Stromal cell of bone marrow (primary cell): ENCODE measurements at regions not wholly inside any gene's neighbourhood (a gene's known extent, or its start where the extent isn't known, plus 50 kb on each side); places are given as distances from the start of the nearest gene placed in this dataset.
A peak's percentile ranks its signal among the peaks of the same experiment; 100 is the strongest.
"Not testable (repeated sequence)": the region's sequence is repeated elsewhere in the genome, so short reads cannot be mapped to it uniquely, and the experiment has no call there.

Experiments
- DNase-seq: peaks from one replicate; pipeline ENCODE4 v3.0.0-alpha.2; 2012; ENCODE audit warnings: low read depth

DNA sequence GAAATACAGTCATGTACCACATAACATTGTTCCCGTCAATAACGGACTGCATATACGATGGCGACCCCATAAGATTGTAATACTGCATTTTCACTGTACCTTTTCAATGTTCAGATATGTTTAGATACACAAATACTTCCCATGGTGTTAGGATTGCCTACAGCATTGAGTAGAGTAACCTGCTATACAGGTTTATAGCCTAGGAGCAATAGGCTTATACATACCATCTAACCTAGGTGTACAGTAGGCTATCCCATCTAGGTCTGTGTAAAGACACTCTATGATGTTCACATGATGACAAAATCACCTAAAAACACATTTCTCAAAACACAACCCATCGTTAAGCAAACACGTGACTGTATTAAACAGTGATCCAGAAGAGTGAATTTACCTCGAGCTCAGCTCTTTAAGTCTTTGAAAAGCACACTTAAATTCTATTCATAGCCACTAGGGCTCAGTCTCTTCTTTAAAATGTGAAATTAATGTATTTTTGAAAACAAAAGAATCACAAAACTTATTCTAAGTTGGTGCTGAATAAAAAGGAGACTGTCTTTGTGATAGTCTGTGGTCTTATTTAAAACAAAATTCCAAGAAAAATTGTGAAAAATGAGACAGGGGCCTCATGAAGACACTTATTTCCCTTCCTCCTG, 239.1 kb upstream of the ARID2 start:
- no peak for DNase-seq

DNA sequence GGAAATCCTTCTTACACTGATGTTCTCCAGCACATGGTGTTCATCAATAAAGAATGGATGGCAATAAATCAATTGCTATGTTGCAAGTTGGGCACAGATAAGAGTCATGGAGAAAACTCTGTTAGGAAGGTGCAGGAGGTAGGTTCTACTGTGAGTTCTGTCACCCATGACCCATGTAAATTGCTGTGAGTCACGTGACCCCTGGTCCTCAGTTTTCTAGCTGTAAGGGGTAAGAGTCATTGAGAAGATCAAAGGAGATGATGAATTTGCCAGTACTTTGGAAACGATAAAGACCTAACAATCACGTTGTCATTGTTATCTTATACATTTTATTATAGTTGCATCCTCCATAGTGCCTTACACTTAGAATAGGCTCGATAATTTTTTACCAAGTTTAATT, 235.2 kb upstream of the ARID2 start:
- DNase-seq, result no peak

DNA sequence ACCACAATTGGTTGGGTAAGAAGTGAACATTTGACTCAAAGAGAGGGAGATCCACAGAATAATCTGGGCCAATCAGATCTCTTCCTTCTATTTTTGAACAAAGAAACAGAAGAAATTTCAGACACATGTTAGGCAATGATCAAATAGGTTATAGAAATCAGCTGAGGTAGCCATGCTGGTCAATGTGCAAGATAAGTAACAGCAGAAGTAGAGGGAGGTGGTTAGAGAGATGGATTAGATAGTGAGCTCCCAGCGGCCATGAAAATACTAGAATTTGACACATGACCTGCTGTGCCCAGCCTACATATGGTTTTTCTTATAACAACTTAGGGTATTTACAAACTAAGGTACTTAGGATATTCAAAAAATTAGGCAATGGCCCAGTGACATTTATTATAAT, 230.9 kb upstream of the ARID2 start:
- DNase-seq, result no peak

DNA sequence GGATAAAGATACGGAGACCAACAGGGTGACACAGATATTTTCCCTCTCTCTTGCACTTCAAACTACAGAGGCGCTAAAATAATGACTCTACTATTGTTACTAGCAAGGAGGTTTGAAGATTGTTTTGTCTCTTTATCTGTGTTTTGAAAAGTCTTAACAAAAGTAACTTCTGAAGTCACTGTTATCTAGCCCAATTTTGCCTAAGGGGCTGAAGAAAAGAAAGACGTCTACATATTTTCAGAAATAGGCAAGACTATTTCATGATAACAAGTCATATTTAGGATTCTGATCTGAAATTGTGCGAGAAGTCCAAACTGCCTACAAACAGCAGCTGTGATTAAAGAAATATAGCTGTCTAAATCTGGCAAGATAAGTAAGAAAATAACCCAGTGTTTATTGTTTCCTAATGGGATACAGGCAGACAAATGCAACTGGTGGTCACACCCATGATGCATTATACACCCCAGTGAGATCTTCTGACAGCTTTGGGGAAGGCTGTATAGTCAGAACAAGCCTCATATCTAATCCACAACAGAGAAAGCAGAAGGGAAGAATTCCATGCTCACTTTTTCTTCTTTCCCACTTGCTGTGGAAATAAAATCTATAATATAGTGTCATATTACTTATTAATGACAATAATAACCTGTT, 226.9 kb upstream of the ARID2 start:
- no peak for DNase-seq

DNA sequence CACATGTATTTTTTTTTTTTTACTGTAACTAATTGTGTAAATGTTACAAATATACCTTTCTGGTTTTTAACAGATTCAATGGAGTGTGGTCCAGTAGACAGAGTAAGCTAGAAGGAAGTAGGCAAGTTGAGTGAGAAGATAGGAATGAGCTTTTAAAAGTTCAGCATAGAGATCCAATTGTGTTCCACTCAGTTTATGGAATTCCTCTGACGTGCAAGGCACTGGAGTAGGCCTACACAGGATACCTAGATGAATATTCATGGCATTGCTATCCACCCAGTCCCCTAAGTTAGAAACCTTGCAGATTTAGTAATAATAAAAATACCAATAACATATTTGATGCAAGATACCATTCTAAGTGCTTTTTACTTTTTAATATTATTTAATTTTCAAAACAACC, 225.6 kb upstream of the ARID2 start:
- no peak for DNase-seq

DNA sequence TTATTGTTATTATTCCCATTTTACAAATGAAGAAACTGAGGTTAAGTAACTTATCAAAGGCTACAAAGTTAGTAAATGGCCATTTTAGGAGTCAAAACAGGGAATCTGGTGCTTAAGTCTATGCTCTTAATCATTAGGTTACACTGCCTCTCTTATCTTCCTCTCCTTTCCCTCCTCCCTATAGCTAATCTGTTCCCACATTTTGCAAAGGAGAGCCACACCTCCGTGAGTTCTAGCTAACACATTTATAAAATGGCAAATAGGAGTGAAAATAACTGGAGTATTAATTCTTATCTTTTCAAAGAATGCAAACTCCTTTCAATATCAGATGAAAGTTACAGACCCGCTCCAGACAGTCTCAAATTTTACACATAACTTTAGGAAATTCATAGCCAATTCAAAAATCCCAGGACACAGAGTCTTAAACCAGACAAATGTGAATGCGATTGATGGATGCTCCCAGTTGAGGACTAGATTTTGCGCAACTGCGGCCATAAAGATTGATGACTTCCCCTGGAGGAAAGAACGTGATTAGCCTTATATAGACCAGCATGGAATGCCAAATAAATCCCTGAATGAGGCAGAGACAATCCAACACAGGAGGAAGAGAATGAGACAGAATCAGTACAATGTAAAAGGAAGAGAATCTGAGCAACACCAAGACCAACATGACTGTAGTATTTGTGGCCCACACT, 225.0 kb upstream of the ARID2 start:
- DNase-seq, result no peak

DNA sequence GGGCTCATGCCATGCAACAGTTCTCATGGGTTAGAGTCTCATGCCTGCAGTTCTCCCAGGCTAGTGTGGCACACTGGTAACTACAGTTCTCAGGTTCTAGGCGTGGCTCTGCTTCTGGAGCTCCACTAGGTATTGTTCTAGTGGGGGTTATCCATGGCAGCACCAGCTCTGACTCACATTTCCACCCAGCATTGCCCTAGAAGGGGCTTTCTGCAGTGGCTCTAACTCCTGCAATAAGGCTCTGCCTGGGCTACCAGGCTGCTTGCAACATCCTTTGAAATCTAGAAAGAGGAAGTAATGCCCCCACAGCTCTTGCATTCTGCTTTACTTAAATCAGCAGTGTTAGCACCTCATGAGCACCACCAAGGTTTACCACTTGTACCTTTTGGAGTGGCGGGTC, 220.3 kb upstream of the ARID2 start:
- DNase-seq, result no peak

DNA sequence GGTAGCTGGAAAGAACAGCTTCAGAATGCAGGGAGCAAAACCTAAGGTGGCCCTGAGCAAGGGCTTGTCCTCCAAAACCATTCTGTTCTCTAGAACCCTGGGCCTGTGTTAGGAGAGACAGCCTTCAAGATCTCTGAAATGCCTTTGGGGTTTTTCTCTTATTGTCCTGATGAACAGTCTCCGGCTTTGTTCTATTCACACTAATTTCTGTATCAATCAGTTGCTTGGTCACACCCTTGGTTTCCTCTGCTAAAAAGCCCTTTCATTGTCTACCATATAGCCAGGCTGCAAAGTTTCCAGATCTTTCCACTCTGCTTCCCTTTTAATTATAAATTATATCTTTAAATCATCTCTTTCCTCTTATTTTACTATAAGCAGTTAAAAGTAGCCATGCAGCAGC, 219.9 kb upstream of the ARID2 start:
- no peak for DNase-seq

DNA sequence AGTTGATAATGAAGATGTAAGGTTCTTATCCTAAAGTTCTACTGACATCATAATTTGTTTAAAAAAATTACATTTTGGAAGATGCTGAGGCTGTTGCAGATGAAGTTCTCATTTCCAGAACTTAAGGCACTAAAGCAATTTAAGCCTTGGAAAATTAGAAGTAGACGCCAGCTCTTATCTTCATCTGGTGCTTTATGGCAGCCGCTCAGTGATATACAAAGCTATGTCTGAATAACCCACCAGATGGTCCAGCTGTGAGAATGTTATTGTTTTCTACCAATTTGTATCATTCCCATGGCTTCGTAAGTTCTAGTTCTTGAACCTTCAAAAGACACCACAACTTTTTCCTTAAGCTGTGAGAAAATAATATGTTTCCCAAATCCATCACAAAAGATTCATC, 212.1 kb upstream of the ARID2 start:
- DNase-seq, result no peak

DNA sequence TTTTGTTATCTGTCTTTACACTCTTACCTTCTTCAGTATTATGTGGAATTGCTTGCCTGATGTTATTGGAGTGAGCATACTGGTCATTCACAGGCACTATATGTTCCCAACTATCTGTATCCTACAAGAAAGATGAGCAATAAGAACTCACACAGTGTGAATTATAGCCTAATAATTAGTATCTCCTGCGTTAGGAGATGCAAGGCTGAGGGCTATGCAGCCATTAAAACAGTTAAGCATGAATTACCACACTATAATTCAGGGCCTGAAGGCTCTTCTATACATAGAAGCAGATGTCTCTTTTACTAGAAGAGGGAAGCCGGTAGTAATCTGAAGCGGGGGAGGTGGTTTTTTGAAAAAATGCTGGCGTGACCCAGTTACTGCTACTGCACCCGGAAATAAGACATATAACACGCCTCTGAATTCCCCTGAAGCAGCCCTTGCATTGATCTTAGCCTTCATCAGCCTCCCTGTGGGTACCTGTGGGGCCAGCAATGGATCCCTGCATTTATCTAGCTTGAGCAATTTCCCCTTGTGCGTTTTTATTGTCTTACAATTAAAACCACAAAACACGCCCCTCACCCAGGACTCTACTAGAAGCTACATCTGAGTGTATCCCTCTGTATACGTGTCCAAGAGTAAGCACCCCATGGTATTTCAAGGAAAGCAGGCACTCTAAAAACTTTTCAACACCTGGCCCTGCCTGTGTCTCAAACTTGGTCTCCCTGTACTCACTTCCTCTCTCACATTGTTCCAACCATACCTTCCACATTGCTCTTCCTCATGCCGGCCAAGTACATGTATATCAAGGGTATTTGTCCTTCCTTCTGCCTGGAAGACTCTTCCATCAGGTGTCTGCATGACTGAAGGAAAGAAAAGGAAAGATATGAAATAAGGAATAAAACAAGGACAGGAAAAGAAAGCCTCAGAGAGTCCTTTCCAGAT, 210.9 kb upstream of the ARID2 start:
- DNase-seq, result no peak

DNA sequence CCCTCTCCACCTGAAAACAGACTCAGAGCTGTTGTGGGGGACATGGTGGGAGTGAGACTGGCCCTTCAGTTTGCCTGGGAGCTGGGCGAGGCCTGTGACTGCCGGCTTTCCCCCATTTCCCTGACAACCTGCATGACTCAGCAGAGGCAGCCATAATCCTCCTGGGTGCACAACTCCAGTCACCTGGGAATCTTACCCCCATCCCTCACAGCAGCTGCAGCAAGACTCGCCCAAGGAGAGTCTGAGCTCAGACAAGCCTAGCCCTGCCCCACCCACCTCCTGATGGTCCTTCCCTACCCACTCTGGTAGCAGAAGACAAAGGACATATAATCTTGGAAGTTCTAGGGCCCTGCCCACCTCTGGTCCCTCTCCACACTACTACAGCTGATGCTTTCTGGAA, 207.3 kb upstream of the ARID2 start:
- no peak for DNase-seq

DNA sequence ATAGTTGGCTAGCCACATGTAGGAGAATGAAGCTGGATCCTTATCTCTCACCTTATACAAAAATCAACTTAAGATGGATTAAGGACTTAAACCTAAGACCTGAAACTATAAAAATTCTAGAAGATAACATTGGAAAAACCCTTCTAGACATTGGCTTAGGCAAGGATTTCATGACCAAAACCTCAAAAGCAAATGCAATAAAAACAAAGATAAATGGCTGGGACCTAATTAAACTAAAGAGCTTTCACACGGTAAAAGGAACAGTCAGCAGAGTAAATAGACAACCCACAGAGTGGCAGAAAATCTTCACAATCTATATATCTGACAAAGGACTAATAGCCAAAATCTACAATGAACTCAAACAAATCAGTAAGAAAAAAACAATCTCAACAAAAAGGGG, 202.7 kb upstream of the ARID2 start:
- not testable (repeated sequence) for DNase-seq

DNA sequence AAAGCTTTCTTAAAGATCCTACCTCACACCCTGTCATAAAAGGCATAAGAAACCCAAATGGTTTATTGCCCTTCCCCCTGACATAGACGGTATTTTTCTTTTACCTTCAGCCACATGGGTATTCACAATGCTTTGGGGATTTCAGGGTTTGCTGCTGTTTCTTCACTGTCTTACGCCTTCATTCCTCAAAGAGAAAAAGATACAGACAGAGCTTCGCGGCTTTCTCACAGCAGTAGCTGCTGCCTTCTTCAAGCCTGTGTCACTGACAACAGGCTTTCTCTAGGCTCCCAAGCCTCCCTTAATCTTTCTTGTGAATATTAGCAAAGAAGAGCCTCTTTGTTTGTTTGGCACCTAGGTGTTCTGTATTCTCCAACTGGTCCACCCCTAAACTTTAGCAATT, 197.4 kb upstream of the ARID2 start:
- DNase-seq, result no peak

DNA sequence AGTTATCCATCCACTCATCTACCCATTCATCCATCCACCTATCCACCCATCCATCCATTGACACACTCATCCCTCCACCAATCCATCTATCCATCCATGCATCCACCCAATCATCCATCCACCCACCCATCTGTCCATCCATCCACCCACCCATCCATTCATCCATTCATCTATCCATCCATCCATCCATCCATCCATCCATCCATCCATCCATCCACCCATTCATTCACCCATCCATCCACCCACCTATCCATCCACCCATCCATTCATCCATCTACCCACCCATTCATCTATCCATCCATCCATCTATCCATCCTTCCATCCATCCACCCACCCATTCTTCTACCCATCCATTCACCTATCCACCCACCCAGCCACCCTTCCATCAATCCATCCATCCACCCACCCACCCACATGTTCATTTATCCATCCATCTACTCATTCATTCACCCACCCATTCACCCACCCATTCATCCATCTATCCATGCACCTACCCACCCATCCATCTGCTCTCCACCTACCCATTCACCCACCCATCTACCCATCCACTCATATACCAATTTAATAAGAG, 193.8 kb upstream of the ARID2 start:
- DNase-seq, result no peak

DNA sequence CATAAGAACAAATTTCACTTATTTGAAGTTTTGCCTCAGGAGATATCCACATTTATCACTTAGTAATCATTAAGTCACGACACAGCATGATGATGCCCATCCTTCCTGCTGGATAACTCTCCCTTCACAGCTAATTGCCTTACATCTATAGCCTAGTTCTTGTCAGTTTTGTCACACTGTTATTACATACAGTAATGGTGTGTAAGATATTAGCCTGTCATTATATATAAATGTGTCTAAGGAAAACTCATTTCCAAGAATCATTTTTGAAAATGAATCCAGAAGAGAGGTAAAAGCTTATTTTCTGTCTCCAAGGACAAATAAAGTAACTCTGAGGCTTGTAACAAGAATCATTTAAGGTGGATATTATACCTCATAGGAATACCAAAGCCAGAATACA, 193.2 kb upstream of the ARID2 start:
- no peak for DNase-seq

DNA sequence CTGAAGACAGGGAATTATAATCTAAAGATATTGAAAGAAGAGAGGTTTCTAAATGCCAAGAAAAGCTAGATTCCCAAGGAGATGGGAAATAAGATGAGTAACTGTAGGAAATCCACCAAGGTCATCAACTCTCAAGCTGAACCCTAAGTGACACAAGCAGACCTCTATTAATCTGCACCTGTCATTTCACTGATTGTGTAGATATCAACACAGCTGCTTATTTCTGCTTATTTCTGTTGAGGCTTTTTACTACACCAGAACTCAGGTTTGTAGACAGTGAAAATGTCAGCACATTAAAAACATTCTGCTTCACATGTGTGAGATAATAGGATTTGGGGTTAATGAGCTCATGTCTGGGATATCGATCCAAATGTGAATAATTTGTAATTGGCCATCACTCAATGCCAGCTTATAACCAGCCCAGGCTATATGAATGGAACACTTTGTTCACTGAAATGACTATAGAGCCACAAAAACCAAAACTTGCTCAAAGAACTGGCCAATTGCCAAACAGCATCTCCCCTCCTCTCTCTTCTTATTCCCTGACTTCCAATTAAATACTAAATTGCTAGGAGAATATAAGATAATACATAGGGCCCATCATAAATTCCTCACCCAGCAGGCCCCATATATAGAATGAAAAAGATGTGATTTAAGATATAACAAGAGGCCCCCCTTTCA, 188.7 kb upstream of the ARID2 start:
- DNase-seq, result no peak

DNA sequence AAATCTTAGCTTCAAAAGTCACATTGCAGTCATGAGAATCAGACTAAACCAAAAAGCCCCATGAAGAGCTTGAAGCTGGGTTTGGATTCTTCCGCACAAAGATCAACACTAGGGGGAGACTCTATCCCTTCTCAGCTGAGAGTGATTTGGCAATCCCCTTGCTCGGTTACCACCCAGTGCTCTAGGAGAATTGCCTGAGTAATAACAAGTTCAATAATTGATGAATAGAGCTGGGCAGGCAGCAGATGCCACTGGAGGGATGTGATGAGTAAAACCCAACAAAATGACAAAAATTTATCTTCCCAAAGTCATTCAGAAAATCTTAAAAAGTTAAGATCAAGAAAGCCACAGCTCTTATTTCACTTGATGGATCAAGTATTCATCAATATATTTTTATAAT, 185.6 kb upstream of the ARID2 start:
- DNase-seq, result peak; percentile 79

DNA sequence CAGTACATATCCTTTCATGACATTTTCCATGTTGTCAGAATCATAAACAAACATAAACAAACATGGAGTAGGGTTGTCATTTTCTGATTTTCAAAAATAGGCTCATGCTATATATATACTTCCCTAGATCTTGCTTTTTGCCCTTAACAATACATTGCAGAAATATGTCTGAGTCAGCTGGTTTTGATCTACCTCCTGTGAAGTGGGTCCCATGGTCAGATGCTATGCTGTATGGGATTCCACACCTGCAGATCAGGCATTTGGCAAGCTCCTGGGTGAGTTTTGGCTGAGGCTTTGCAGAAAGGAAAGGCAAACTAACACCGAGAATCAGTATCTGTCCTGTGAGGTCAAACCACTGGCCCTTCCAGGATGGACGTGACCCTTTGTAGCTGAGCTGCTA, 183.0 kb upstream of the ARID2 start:
- no peak for DNase-seq

DNA sequence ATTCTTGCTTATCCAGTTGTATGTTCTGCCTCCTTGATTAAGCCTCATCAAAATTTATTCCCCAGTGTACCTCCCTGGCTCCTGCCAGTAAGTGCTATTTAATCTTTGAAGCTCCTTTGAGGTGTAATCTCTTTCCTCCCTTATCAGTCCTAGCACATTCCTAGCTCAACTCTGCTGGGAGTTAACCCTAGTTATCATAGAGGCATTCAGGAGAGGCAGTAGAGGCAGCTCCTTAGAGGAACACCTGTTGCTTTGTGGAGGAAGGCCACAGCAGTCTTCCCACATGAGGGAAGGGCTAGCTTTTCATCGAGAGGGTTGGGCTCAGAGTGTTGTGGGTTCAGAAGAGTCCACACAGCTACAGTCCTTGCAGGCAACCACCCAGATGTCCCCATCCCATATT, 182.4 kb upstream of the ARID2 start:
- DNase-seq, result no peak

DNA sequence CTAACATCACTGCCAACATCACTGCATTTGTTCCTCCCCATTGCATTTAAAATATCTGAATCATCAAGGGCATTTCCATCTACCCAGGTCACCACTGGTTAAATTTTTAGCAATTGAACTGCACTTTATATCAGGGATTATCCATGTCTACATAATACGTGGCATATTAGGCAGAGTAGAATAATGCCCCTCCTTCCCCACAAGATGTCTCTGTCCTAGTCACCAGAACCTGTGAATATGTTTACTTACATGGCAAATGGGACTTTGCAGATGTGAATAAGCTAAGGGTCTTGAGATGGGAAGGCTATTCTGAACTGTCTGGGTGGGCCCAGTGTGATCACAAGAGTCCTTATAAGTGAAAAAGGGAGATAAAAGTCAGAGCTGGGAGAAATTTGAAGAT, 181.7 kb upstream of the ARID2 start:
- no peak for DNase-seq

DNA sequence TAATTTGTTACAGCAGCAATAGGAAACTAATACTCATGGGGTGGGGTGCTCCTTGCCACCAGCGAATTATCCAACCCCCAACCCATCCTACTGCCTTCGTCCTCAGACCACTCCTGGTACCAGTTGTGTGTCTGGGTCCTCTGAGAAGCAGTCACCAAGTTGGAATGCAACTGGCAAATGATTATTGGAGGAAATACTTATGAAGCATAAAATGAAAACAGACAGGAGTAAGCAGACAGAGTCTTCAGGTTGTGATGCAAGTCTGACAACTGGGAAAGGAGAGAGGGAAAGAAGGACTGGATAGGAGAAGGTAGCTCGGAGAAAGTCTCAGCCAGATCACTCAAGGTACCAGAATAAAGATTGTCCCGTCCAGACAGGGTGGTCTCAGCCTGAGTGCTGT, 181.1 kb upstream of the ARID2 start:
- DNase-seq, result no peak
